ENCODE measurements at regions not wholly inside any gene's neighbourhood (a gene's known extent, or its start where the extent isn't known, plus 50 kb on each side); places are given as distances from the start of the nearest gene placed in this dataset.

- DNase-seq, result no peak
Measured at GRCh38 chr10:128994598-128995143, 472.4 kb upstream of the MGMT start.

GRCh38 chr10:128995676-128996075 lies 471.4 kb upstream of the MGMT start:
- DNase-seq, result no peak

- no peak for DNase-seq
Measured at GRCh38 chr10:128996092-128996491, 470.9 kb upstream of the MGMT start.

DNA sequence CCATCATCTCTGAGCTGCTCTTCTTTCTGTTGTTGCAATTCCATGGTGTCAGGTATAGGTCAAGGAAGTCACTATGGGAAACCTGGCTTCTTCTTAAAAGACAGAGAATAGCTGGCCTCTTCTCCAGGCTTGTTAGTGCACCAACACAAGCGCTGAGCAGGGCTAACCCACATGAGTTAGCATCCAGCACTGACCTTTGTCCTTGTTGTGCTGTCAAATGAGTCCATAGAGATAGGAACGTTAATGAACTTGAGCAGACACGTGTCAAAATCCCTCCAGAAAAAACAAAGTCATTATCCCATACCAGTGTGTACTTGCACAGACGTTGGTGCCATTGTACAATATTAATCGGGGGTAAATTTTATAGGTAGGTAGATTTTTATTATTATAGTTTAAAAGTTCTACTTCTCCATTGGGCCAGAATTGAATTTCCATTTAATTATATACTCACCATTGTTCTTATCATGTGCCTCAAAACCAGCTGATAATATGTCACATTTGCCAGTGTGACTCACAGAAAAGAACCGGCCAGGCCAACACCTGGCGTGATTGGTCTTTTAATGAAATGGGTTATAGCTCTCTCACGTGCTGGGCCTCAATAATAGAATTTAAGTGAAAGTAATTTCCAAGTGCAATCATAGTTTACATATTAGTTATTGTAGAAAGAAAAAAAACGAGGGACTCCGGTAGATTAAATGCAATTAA lies 468.8 kb upstream of the MGMT start:
- no peak for DNase-seq

DNA sequence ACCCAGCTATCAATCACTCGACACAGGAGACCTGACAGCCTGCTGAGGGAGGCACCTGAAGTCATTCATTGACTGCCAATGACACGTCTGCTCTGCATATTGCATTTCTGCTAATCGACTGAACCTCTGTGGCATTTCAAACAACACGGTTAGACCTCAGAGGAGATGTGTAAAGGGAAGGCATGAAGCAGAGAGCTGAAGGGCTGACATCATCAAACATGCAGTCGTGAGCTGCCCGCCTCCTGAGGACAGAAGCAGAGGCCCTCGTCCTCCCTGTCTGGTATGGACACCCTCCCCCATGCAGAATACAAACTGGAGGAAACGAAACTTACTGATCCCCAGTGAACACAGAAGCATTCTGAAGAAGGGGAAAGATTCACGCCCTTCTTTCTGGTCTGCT lies 462.6 kb upstream of the MGMT start:
- DNase-seq, result no peak

DNA sequence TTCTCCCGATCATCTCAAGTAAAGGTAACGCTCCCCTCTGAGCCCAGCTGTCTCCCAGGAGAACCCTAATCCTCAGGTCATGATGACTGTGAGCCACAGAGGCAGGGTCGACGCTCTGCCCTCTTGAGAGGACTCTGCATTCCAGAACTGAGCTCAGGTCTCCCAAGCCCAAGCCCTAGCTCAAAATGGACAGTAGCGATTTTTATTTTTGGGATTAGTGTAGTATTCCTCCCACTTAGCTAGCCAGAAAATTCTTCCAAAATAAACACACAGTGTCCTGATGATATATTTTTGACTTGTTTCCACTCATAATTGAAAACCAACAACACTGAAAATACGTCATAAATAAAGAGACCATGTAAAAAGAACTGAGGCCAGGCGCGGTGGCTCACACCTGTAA lies 462.0 kb upstream of the MGMT start:
- DNase-seq, result no peak

GRCh38 chr10:129005804-129006203 lies 461.2 kb upstream of the MGMT start:
- DNase-seq, result no peak

DNA sequence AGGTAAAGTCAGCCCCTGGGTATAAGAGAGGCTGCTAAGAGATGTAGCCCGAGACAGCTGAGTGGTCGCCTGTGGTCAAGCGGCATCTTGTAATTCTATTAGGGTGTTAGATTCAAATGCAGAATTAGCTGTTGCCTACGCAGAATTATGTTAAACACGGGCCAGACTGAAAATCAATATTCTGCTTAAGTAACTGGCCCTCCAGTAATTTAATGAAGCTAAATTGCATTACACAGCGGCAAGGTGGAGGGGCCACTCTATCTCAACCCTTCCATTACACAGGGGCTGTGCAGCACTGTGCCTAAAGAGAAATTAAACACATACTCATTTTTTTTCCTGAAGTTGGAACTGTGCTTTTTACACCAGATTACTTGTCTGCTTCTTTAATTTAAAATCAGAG lies 448.5 kb upstream of the MGMT start:
- no peak for DNase-seq

- no peak for DNase-seq
Measured at GRCh38 chr10:129020651-129021330, 446.2 kb upstream of the MGMT start.

GRCh38 chr10:129021594-129022304 lies 445.3 kb upstream of the MGMT start:
- no peak for DNase-seq

GRCh38 chr10:129023082-129023481 lies 444.0 kb upstream of the MGMT start:
- no peak for DNase-seq

DNA sequence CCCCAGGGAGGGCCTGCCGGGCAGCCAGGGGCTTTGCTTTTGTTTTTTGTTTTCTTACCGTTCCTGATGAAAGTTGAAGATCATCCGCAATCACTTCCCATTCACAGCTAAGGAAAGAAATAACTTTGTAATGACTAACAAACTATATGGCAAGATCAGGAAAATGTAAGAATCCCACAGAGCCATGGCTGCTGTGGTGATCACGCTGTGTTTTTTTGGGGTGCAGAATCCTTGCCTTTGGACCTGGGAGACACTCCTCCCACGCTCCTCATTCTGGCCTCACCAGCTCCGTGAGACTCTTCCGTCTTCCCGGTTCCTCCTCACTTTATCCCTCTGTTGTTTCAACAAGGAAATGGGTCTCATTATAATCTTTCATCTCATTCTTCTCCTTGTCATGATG lies 443.0 kb upstream of the MGMT start:
- no peak for DNase-seq

DNA sequence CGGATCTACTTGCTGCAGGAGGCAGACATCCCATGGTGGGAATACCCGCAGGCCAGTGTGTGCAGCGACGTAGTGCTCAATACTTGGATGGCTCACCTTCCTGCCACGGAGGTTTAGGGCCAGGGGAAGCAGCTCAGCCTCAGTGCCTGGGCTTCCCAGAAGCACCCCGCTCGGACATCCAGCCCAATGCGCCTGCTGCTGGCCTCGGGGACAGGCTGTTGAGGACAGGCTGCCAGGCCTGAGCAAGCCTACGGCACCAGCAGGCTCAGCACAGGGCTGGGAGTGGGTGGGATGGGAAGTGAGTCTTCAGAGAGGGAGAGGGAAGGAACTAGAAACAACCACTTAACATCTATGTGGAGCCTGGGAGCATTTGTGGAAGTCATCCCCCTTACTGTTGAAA lies 441.3 kb upstream of the MGMT start:
- DNase-seq, result no peak

DNA sequence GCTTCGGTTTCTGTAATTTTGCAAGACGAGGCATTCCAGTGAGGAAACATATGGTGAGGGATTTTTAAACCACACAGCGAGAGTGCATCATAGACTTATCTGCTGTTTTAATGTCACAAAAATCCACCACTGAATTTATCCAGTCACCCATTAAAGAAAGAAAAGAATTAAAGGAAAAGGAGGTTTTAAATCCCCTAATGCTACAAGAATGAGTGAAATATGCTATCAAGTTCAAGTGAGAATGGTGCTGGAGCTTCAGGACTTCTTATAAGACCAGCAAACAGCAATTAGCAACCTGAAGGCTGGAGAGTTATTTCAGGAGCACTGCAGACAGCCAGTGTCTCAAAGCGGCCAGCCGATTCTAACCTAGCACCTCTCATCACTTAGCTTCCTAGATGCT lies 439.1 kb upstream of the MGMT start:
- DNase-seq, result no peak

DNA sequence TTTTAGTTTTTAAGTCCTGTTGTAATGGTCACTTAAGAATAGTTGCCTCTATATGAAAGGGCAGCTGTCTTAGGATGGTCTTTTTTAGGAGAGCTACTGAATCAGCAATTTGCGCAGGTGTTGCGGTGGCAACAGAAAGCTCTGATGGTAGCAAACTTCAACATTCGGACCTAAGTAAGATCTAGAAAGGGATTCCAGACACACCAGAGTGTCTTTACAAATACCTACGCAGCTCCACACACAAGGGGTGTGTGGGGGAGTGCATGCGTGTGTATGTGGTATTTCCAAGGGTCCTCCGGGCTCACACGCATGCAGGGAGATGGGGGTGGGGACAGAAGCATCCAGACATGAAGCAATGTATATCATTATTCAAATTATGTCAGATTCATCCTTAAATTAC lies 438.6 kb upstream of the MGMT start:
- no peak for DNase-seq

DNA sequence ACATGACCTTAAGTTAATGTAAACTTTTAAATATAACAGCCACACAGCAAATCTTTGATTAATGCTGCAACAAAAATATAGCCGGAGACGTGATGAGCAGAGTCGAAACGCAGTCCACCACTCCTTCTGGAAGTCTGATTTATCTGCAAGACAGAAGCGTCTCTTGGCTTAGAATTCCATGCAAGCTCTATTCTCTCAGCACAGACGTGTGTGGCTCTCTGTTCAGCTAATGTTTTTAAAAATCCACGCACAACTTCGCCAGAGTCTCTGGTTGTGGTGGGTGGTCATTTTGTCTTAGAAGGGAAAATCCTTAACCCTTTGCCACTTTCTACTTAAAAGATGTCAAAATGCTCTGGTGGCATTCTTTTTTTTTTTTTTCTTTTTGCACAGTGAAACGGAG lies 438.0 kb upstream of the MGMT start:
- DNase-seq, result no peak

- no peak for DNase-seq
Measured at GRCh38 chr10:129029851-129030602, 437.0 kb upstream of the MGMT start.

DNA sequence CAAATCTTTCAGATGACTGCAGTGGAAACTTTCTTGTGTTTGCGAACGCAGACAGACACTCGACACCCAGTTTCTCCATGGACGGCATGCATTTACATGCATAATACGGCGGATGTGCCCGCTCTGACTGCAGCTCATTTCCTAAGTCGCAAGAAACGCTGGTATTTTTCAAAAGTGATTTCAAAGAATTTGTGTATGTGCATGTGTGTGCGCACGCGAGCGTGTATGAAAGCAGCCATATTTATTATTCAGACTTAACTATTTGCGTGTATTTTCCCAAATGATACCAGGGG lies 436.5 kb upstream of the MGMT start:
- DNase-seq, result no peak

- no peak for DNase-seq
Measured at GRCh38 chr10:129030996-129031843, 435.8 kb upstream of the MGMT start.

DNA sequence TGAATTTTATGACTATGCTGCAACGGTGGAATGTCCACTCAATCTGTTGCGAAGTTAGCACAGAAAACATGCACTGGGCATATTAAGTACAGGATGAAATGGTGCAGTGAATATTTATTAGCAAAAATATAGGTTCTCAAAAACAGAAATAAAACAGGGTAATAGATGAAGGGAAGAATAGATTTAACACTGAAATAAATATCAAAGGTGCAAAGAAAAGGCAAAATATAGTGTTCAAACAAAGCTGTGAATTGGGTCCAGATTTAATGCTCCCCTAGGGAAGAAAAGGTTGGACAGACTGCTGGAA lies 435.2 kb upstream of the MGMT start:
- no peak for DNase-seq

DNA sequence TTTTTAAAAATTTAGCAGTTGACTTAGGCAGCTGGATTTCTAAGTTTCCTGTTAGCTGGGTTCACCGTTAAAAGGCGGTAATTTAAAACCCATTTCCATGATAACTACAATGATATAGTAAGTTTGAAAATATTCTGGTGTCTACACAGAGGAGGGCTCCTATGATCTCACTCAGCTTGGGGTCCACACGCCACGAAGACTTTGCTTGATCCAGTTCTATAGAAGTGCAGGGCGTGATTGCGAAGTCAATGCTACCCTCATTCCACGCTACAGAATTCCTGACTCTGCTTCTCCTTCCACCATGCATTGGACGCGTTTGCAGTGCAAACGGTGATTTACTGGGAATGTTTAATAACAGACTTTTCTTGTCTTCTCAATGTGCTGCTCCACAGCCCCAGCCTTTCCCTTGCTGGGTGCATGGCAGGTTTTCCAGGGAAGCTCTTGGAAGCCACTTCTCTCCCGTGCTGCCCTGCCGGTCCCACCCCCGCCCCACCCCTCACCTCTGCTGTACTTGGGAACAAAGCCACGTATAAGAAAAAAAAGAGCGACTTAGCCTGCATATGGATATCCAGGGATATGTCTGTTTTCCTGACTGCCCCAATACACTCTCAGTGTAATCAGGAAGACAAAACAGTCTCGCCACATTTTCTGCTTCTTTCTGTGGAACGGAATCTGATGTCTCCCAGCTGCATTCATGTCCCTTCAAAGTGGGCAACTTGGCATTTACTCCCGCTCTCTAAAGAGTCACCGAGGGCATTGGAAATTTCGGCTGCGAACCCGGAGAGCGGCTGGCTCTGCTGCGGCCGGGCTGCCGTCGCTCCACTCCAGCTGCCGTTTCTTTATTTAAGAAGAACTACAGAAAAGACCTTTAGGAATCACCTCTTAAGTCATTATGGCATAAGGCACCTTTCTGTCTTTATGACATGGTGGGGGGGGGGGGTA lies 434.4 kb upstream of the MGMT start:
- DNase-seq, result no peak

DNA sequence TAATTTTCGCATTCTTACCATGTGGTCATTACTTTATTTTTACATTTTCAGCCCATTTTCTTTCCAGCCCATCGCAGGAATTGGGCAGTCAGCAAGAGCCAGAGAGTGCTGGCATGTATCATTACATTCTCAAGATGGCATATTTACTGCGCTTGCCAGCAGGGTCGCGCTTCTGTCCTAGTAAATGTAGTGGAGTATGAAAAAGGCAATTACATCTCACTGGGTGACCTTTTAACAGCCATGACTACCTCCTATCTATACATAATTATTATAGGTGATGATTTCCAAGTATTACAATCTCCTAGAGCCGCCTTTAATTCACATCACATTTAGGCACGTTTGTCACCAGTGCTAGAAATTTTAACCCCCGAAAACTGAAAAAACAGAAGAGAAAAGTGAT lies 433.7 kb upstream of the MGMT start:
- DNase-seq, result no peak

Measured in EL (cell line).